ENCODE measurements at regions not wholly inside any gene's neighbourhood (a gene's known extent, or its start where the extent isn't known, plus 50 kb on each side); places are given as distances from the start of the nearest gene placed in this dataset.

GRCh38 chr7:48868916-48869315, 55.4 kb upstream of the CDC14C start:
- TF ChIP-seq CTCF (IDR thresholded peaks at IDR 0.05; ENCODE audit: insufficient read depth, missing control alignments): no peak
- FAIRE-seq: no peak
- no peak for DNase-seq (ENCODE audit: insufficient read length, low spot score)

GRCh38 chr7:48872548-48872947, 51.8 kb upstream of the CDC14C start:
- FAIRE-seq (no peak), DNase-seq (ENCODE audit: insufficient read length, low spot score) (no peak)
- no peak for TF ChIP-seq CTCF (IDR thresholded peaks at IDR 0.05; ENCODE audit: insufficient read depth, missing control alignments)

All from D721Med (cell line).